ENCODE measurements at regions not wholly inside any gene's neighbourhood (a gene's known extent, or its start where the extent isn't known, plus 50 kb on each side); places are given as distances from the start of the nearest gene placed in this dataset.

GRCh38 chr6:105968603-105969333 lies 117.4 kb upstream of the PRDM1 start:
- Histone ChIP-seq H3K36me3 (ENCODE audit: insufficient read depth, low read length) (no peaks in the 10 kb centered on the region), H3K27me3 (ENCODE audit: insufficient read depth, low read length) (no peaks in the 10 kb centered on the region), H3K9me3 (ENCODE audit: low read length) (no peaks in the 10 kb centered on the region), H3K4me1 (ENCODE audit: insufficient read depth, low read length) (no peaks in the 10 kb centered on the region), H2AFZ (ENCODE audit: low read depth, low read length) (no peak overlapping the region), H3K4me3 (ENCODE audit: low read length) (no peak overlapping the region)

GRCh38 chr6:105967917-105968602 lies 118.1 kb upstream of the PRDM1 start:
- Histone ChIP-seq H2AFZ (ENCODE audit: low read depth, low read length) (no peak overlapping the region), H3K4me3 (ENCODE audit: low read length) (no peak overlapping the region), H3K27me3 (ENCODE audit: insufficient read depth, low read length) (no peaks in the 10 kb centered on the region), H3K9me3 (ENCODE audit: low read length) (no peaks in the 10 kb centered on the region), H3K36me3 (ENCODE audit: insufficient read depth, low read length) (no peaks in the 10 kb centered on the region), H3K4me1 (ENCODE audit: insufficient read depth, low read length) (no peaks in the 10 kb centered on the region)

- no peaks in the 10 kb centered on the region for H3K27me3 ChIP-seq (ENCODE audit: insufficient read depth, low read length)
- H3K36me3 ChIP-seq (ENCODE audit: insufficient read depth, low read length): no peaks in the 10 kb centered on the region
- no peak overlapping the region for H3K4me3 ChIP-seq (ENCODE audit: low read length)
- H2AFZ ChIP-seq (ENCODE audit: low read depth, low read length): no peak overlapping the region
- H3K9me3 ChIP-seq (ENCODE audit: low read length): no peaks in the 10 kb centered on the region
- H3K4me1 ChIP-seq (ENCODE audit: insufficient read depth, low read length): no peaks in the 10 kb centered on the region
Observed at GRCh38 chr6:105966481-105966880, 119.7 kb upstream of the PRDM1 start.

DNA sequence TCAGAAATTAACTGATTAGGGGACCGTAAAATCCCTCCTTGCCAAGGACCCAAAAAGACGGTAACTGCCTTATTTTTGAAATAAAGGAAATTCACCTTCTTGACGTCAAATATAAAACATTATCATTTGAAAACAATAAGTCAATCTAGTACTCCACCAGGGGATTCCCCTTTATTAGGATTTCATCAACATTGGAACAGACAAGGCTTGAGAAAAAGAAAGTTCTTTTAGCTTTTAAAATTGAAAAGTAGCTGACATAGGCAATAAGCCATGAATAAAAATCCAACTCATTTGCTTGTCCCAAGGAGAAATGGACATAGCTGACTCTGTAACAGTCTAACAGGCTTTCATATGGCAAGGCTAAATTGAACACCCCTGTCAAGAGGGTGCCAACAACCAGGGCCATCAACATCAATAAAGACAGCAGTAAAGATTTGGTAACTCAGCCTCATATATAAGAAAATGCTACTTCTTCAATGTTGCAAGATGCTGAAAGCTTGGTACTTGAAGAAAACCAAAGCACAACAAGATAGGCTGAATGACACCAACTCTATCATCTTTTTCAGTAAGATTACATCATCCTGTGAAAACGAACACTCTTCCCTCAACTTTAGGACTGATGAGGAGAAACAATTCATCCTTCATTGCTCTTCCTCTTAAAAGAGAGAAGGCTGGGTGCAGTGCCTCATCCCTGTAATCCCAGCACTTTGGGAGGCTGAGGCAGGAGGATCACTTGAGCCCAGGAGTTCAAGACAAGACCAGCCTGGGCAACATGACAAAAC lies 121.0 kb upstream of the PRDM1 start:
- Histone ChIP-seq H2AFZ (ENCODE audit: low read depth, low read length) (no peak overlapping the region), H3K36me3 (ENCODE audit: insufficient read depth, low read length) (no peaks in the 10 kb centered on the region), H3K4me3 (ENCODE audit: low read length) (no peak overlapping the region), H3K9me3 (ENCODE audit: low read length) (no peaks in the 10 kb centered on the region), H3K4me1 (ENCODE audit: insufficient read depth, low read length) (no peaks in the 10 kb centered on the region), H3K27me3 (ENCODE audit: insufficient read depth, low read length) (no peaks in the 10 kb centered on the region)

- no peaks in the 10 kb centered on the region for H3K4me1 ChIP-seq (ENCODE audit: insufficient read depth, low read length)
- H3K36me3 ChIP-seq (ENCODE audit: insufficient read depth, low read length): no peaks in the 10 kb centered on the region
- no peak overlapping the region for H2AFZ ChIP-seq (ENCODE audit: low read depth, low read length)
- no peaks in the 10 kb centered on the region for H3K9me3 ChIP-seq (ENCODE audit: low read length)
- H3K27me3 ChIP-seq (ENCODE audit: insufficient read depth, low read length): no peaks in the 10 kb centered on the region
- H3K4me3 ChIP-seq (ENCODE audit: low read length): no peak overlapping the region
Observed at GRCh38 chr6:105954148-105954547, 132.0 kb upstream of the PRDM1 start.

GRCh38 chr6:105952772-105953690 lies 133.1 kb upstream of the PRDM1 start:
- Histone ChIP-seq H3K4me3 (ENCODE audit: low read length) (no peak overlapping the region), H3K4me1 (ENCODE audit: insufficient read depth, low read length) (no peaks in the 10 kb centered on the region)

DNA sequence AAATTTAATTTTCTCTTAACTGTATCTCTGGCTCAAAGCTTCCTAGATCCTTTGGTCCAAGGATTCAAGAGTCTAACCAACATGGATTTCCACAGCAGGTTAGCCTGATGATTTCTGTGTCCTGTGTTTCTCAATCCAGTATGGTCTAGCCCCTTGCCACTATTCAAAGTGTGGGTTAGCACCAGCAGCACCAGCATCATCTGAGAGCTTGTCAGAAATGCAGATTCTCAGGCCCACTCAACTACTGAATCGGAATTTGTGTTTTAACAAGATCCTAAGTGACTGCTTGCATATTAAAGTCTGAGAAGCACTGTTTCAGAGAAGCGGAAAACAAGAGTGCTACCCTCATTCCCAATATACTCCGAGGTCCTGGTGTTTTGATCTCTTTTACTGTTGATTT lies 133.8 kb upstream of the PRDM1 start:
- Histone ChIP-seq H3K27me3 (ENCODE audit: insufficient read depth, low read length) (no peaks in the 10 kb centered on the region), H3K4me1 (ENCODE audit: insufficient read depth, low read length) (no peaks in the 10 kb centered on the region), H2AFZ (ENCODE audit: low read depth, low read length) (no peak overlapping the region), H3K9me3 (ENCODE audit: low read length) (no peaks in the 10 kb centered on the region), H3K4me3 (ENCODE audit: low read length) (no peak overlapping the region), H3K36me3 (ENCODE audit: insufficient read depth, low read length) (no peaks in the 10 kb centered on the region)

More at GRCh38 chr6:105952772-105953690, 133.1 kb upstream of the PRDM1 start:
- Histone ChIP-seq H3K27me3 (ENCODE audit: insufficient read depth, low read length) (no peaks in the 10 kb centered on the region), H3K9me3 (ENCODE audit: low read length) (no peaks in the 10 kb centered on the region), H2AFZ (ENCODE audit: low read depth, low read length) (no peak overlapping the region), H3K36me3 (ENCODE audit: insufficient read depth, low read length) (no peaks in the 10 kb centered on the region)

- Histone ChIP-seq H3K27me3 (ENCODE audit: insufficient read depth, low read length) (no peaks in the 10 kb centered on the region), H2AFZ (ENCODE audit: low read depth, low read length) (no peak overlapping the region), H3K9me3 (ENCODE audit: low read length) (no peaks in the 10 kb centered on the region), H3K4me3 (ENCODE audit: low read length) (no peak overlapping the region), H3K36me3 (ENCODE audit: insufficient read depth, low read length) (no peaks in the 10 kb centered on the region), H3K4me1 (ENCODE audit: insufficient read depth, low read length) (no peaks in the 10 kb centered on the region)
Observed at GRCh38 chr6:105951322-105951721, 134.8 kb upstream of the PRDM1 start.

DNA sequence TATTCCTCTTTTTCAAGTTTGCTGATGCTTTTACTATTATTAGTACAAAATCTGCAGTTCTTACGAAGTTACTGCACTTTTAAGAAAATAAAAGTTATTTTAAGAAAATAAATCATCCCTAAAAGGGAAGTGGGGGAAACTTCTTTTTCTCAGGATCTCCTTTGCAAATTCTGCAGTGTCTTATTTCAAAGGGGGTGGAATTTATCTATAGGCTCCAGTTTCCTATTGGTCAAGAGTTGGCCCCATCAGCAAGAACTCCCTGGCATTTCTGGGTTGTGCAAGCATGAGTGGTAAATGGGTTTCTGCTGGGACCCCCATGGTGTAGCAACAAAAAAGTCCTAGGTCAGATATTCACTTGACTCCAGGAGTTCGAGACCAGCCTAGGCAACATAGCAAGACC lies 136.3 kb upstream of the PRDM1 start:
- Histone ChIP-seq H3K4me1 (ENCODE audit: insufficient read depth, low read length) (no peaks in the 10 kb centered on the region), H3K4me3 (ENCODE audit: low read length) (no peak overlapping the region), H3K27me3 (ENCODE audit: insufficient read depth, low read length) (no peaks in the 10 kb centered on the region), H2AFZ (ENCODE audit: low read depth, low read length) (no peak overlapping the region), H3K36me3 (ENCODE audit: insufficient read depth, low read length) (no peaks in the 10 kb centered on the region), H3K9me3 (ENCODE audit: low read length) (no peaks in the 10 kb centered on the region)

DNA sequence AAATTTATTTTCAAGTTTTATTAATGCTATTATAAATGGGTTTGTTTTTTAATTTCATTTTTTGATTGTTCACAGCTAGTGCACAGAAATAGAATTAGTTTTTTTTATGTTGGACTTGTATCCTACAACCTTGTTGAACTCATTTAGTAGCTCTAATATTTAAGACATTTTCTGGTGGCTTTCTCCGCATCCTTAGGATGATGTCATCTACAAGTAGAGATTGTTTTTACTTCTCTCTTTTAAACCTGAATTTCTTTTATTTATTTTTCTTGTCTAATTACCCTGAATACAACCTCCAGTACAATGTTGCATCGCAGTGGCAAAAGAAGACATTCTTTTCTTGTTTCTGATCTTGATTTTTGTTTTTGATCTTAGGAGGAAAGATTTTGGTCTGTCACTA lies 142.6 kb upstream of the PRDM1 start:
- H3K4me1 ChIP-seq (ENCODE audit: insufficient read depth, low read length): no peaks in the 10 kb centered on the region
- H2AFZ ChIP-seq (ENCODE audit: low read depth, low read length): no peak overlapping the region
- no peaks in the 10 kb centered on the region for H3K27me3 ChIP-seq (ENCODE audit: insufficient read depth, low read length)
- H3K4me3 ChIP-seq (ENCODE audit: low read length): no peak overlapping the region
- no peaks in the 10 kb centered on the region for H3K9me3 ChIP-seq (ENCODE audit: low read length)
- no peaks in the 10 kb centered on the region for H3K36me3 ChIP-seq (ENCODE audit: insufficient read depth, low read length)

- H2AFZ ChIP-seq (ENCODE audit: low read depth, low read length): no peak overlapping the region
- no peaks in the 10 kb centered on the region for H3K4me1 ChIP-seq (ENCODE audit: insufficient read depth, low read length)
- H3K36me3 ChIP-seq (ENCODE audit: insufficient read depth, low read length): no peaks in the 10 kb centered on the region
- H3K27me3 ChIP-seq (ENCODE audit: insufficient read depth, low read length): no peaks in the 10 kb centered on the region
- H3K4me3 ChIP-seq (ENCODE audit: low read length): no peak overlapping the region
- H3K9me3 ChIP-seq (ENCODE audit: low read length): no peaks in the 10 kb centered on the region
Observed at GRCh38 chr6:105941621-105942412, 144.3 kb upstream of the PRDM1 start.

GRCh38 chr6:105940990-105941389 lies 145.1 kb upstream of the PRDM1 start:
- H3K9me3 ChIP-seq (ENCODE audit: low read length): no peaks in the 10 kb centered on the region
- no peaks in the 10 kb centered on the region for H3K27me3 ChIP-seq (ENCODE audit: insufficient read depth, low read length)
- no peaks in the 10 kb centered on the region for H3K36me3 ChIP-seq (ENCODE audit: insufficient read depth, low read length)
- H2AFZ ChIP-seq (ENCODE audit: low read depth, low read length): no peak overlapping the region
- no peak overlapping the region for H3K4me3 ChIP-seq (ENCODE audit: low read length)
- no peaks in the 10 kb centered on the region for H3K4me1 ChIP-seq (ENCODE audit: insufficient read depth, low read length)

Data from neuron (in vitro differentiated cells).